ENCODE measurements at regions not wholly inside any gene's neighbourhood (a gene's known extent, or its start where the extent isn't known, plus 50 kb on each side); places are given as distances from the start of the nearest gene placed in this dataset.

DNA sequence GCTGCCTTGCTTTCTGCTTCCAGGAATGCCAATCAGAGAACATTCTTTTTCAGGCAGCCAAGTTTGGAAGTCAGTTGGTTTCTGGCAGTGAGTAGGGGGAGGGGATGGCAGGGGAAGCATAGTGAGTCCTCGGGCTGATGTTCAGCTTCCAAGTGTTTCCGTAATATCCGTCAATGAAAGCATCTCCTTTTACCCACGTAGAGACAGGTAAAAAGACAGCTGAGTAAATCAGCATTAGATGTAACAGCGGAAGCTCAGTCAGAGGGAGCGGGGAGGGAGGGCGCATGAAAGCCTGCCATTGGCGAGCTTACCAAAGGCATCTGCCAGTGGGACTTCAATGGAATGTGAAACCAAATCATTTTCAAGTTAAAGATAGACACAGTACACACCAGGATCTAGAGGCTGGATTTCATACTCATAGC, 117.1 kb upstream of the DTNA start:
- peak; percentile 35 for DNase-seq (ENCODE audit: low read depth)

DNA sequence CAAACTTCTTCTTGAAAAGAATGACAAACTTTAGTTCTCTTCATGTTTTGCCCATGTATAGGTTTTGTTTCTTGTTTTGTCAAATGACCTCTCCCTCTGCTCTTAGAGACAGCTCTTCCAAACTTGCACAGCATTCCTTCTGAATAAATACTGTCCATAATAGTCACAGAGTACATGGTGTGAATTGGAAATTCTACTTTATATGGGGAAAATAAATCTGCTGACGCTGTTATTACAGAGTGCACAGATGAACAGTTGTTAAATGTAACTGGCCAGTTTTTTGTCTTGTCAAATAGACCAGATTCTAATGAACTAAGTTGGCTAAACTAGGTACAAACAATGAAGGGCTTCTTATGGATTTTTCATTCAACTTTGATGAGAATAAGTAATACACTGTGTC, 115.8 kb upstream of the DTNA start:
- DNase-seq (ENCODE audit: low read depth): no peak

DNA sequence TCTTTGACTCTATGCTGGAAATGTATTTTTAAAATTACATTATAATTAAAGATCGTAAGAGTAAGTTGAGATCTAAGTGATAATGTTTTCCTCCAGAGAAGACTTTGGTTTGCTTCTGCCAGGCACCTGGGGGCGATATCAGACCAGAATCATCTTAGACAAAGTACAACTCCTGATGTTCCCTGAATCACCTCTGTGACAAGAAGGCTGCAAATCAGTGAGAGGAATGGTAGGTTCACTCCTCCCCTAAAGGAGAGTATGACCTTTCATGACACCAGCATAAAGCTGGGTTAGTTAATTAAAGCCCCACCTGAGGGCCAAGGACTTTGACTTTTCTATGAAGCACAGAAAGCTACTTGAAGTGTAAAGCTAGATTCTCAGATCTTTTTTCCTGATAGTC, 114.4 kb upstream of the DTNA start:
- DNase-seq (ENCODE audit: low read depth): peak; percentile 24

DNA sequence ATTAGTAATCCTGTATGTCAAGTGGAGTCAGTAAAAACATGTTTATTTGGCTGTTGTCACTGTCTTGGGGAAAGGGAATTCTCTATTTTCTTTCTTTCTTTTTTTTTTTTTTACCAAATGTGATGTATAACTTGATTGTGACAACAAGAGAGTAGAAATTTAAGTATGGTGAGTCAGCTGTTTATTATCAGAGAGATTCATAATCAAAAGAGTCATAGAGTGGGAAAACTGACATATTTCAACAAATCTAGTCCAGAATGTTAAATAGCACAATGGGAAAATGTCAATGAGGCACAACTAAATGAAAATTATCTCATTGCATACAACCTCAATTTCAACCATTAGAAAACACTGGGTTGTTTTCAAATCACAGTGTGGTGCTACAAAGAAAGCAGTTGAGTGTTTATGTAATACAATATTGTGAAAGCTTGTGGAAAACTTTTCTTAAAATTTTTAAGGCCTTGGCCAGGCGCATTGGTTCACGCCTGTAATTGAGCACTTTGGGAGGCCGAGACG, 111.9 kb upstream of the DTNA start:
- DNase-seq (ENCODE audit: low read depth): no peak

DNA sequence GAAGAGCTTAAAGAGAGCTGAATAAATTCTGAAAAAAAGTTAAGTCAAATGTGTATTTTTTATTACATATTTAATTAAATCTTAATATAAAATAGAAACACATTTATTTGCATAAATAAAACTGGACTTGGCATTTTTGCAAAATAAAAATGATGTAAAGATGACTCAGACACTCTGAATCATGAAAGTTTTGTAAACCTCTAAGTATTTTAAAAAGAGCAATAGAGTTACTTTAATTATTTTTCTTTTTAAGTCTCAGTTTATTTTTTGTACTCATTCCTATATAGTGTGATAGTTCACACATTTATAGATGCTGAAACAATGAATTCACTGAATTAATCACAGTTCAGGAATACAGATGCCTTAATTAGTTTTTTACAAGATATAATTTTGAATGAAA, 109.9 kb upstream of the DTNA start:
- DNase-seq (ENCODE audit: low read depth): no peak

DNA sequence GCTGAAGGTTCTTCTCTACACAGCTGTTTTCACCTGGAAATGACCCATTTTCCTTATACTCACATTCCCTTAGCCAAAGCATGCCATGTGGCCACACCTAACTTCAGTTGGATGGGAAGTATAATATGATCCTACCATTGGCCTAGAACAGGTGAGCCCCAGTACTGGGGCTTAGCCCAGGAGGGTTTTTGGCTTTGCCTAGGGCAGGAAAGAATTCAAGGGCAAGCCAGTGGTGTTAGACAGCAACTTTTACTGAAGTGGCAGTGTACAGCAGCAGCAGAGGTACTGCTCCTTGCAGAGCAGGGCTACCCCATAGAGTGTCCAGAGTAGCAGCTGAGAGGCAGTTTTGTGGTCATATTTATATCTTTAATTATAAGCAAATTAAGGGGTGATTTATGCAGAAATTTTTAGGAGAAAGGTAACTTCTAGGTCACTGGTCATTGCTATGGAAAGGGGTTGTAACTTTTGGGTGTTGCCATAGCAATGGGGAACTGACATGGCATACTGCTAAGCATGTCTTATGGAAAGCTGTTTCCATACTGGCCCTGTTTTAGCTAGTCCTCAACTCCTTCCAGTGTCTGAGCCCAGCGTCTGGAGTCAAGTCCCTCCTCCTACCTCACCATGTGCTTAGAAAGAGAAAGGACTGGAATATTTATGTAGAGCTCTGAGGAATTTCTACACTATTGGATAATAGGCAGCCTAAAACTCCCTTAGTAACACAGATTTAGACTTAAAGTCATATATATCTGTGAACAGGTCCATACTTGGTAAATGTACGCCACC, 109.0 kb upstream of the DTNA start:
- no peak for DNase-seq (ENCODE audit: low read depth)

DNA sequence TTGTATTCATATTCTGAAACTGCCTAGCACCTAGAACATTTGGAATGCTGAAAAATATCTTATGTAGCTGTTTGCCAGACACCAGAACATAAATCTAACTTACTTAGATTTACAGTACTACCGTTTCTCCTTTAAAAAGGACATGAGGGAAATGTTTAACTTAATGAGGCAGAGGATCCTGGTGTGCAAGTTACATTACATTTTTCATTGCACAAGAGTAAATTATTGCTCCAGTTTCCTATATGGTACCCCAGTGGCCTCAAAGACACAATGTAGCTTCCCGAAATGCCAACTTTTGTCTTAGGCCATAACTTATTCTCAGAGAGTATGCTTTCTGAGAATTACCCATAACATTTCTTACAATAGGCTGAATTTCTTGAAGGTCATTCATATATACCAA, 105.5 kb upstream of the DTNA start:
- no peak for DNase-seq (ENCODE audit: low read depth)

DNA sequence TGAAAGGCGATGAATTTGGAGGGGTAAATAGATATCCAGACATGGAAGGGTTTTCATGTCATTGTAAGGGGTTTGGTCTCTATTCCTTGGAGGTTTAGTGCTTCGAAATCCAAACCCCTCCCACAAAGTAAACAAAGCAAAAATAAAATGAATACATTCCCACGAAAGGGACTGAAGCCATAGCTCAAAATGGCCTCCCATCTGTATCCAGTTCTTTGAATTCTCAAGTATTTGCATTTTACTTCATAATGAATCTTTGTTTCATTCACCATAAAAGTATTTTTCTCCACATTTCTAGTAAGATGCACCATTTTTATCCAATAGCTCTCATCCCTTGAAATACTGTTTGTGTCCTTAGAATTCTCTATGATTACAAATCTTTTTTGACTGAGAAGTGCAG, 103.2 kb upstream of the DTNA start:
- DNase-seq (ENCODE audit: low read depth): no peak

DNA sequence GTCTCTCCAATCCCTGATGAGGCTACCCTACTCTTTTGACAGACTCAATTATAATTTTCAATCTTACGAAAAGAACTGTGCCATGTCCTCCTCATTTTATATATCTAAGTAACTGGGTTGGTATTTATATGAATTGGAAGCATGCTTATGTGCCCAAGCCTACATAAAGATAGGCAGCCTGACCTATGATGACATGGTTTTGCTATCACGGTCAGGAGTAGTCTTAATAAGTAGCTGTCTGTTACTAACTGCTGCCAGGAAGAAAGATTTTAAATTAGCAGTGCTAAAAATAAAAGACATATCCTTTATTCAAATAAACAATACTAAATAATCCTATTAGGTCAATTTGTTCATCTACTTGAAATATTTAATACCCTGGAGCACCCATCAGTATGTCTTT, 102.0 kb upstream of the DTNA start:
- DNase-seq (ENCODE audit: low read depth): no peak

DNA sequence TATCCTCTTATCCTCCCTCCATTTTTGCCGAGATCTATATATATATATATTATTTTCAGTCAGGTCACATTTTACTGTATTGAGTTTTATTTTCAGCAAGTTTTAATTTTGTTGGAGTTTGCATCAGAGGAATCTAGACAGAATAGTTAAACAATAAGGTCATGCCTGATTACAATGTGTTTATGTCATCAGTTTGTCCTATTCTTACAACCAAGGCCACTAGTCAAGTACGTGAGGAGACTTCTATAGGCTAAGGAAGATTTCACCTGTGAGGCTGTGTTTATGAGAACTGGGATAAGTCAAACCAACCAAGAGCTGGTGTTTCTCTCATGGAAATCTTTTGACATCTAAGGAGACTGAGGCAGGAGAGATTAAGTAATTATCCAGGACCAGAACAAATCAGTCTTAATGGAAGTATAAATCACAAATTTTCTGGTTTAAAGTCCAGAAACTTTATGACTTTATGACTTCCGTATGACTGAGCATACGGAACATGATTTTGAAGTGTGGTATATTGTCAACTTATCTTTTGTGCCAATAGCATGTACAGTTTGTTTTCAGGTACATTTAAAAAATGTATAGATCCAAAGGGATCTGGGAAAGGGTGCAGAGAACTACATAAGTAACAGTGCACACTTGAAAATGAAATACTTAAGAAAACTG, 100.0 kb upstream of the DTNA start:
- no peak for DNase-seq (ENCODE audit: low read depth)

DNA sequence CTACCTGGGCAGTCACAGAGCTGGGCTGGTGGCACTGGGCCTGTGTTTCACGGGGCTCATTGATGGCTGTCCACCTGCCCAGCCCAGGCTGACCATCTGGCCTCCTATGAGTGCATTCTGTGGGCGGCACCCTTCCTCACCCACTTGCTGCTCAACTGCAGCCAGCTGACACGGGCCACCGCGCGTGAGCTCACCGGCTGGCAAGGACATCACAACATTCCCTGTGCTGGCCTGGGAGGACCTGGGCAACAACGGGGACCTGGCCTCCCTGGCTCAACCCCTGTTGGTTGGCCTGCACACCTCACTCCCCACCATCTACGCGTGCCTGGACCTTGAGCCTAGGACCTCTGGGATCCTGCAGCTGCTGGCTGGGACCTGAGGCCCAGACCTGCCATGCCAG, 98.2 kb upstream of the DTNA start:
- DNase-seq (ENCODE audit: low read depth): no peak

DNA sequence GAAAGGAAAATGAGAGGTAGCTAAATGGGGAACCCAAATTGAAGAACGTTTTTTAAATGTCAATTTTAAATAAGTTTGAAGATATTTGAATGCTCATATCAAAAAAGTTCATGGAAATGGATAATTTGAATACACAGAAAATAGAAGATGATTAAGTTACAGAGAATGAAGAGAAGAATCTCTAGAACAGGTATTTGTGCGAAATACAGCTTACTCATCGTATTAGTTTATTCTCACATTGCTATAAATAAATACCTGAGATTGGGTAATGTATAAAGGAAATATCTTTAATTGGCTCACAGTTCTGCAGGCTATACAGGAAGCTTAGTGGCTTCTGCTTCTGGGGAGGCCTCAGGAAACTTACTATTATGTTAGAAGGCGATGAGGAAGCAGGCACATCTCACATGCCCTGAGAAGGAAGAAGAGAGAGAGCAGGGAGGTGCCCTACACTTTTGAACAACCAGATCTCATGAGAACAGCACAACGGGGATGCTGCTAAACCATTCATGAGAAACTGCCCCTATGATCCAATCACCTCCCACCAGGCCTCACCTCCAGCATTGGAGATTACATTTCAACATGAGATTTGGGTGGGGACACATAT, 89.7 kb upstream of the DTNA start:
- DNase-seq (ENCODE audit: low read depth): no peak

DNA sequence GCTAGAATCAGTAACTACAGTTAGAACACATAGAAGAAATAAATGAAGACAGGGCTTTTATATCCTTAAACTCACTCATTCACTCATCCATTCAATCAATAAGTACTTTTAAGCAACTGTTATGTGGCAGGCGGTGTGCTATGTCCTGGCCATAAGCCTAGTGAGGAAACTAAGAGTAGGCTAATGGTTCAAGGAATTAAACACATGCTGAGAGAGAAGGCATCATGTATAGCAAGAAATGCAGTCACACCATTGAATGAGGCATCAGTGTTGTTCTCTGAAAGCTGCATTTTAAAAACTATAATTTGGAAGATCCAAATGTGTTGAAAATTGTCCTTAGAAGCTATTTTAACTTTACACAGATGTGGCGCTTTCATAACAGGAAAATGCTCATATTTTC, 86.5 kb upstream of the DTNA start:
- DNase-seq (ENCODE audit: low read depth): no peak

DNA sequence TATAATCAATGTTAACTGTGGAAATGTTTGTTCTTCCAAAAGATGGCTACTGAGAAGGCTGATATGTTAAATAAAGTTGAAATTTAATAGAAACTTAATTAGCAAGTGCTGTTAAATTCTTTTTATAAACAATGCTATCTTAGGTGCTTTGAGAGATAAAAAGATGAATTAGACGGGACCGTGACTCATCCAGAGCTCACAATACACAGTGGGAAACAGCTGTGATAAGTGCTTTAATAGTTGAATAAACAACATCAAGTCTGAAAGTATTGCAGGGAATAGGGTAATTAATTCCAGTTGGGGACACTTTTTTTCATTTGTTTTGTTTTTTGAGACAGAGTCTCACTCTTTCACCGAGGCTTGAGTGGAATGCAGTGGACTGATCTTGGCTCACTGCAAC, 85.5 kb upstream of the DTNA start:
- peak; percentile 4 for DNase-seq (ENCODE audit: low read depth)

DNA sequence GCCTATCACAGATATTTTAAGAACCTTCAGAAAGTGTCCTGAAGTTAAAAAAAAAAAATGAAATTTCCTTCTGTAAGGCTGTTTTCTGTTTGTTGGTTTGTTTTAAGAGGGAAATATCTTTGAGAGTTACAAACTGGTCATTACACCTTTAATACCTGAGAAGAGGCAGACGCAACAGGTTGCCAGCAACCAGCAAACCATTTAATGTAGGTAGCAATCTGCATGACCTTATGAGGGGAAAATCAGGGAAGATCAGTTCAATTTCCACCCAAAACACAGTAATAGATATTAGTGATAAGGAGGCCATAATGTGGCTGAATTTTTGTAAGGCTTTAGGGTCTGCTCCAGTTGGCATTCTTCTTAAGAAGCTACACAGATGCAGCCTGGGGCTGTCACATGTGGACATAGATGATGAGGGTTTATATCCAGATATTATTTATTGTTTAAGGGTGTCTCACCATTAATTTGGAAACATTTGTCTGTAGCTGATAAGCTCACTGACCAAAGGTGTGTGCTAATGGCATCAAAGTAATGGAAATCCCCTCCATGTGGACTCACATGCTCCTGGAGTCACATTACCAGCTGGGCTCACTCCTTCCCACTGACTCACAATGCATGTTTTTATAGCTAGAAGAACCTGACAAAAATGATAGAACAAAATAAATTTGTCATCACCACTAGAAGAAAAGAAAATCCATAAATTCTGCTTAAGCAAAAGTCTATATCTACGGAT, 83.5 kb upstream of the DTNA start:
- peak; percentile 7 for DNase-seq (ENCODE audit: low read depth)

DNA sequence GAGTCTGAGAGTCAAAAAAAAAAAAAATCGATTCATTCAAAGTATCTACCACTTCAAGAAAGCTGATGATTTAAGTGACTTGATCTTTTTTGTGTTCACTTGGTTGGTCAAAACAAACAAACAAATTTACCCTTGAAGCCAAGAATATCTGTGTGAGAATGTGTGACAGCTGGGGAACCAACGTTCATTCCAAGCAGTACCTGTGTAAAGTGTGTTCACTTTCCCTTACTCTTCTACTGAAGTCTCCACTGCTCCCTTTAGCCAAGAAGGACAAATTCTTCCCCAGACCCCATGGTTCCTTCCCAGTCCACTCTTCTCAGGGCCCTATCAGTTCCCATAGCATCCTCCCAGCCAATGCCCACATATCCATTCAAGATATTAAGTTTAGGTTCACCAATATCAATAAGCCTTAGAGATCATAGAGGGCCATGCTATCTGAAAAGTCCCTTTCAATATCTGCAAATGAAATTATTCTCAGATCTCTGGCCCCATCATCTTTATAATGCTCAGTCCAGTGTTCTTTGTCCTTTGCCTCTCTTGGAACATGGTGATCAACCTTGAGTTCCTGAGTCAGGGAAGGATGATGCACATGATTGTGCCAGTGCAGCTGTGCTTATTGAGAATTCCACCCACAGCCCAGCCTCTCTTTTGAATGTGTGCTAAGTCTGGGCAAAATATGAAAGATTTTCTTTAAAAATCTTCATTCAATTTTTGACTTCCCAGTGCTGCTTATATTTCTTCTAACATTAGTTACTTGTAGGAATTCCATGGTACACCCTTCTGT, 82.8 kb upstream of the DTNA start:
- no peak for DNase-seq (ENCODE audit: low read depth)

DNA sequence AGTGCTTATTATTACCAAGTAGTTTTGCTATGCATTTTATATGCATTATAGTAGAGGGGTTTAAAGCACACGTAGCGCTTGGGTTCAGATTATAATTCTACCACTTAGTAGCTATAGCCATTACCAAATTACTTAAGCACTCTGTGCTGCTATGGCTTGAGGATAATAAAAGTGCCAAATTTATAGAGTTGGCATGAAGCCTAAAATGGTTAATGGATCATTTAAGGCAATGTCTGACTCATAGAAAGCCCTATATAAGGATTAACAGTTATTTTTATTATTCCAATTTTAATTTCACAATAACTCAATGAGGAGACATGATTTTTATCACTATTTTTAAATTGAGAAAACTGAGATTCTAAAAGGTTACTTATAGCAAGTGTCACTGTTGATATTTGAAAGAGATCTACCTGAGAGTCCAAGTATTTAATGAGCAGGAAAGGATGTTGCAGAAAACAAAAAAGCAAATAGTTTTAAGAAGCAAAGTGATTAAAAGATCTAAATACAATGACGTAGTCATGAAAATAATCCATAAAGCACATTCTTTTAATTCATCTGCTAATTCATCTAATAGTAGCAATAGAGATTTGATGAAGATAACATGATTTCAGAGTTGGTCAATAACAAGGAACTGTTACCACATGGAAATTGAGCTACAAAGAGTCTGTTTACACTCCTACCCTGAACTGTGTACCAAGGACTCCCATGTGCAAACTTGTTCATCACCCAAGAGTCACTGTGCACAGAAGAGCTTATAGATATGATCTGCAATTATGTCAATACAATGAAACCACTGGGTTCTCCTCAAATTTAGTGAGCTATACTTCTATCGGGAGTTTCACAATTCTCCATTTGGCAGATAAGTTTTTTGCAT, 78.8 kb upstream of the DTNA start:
- no peak for DNase-seq (ENCODE audit: low read depth)

DNA sequence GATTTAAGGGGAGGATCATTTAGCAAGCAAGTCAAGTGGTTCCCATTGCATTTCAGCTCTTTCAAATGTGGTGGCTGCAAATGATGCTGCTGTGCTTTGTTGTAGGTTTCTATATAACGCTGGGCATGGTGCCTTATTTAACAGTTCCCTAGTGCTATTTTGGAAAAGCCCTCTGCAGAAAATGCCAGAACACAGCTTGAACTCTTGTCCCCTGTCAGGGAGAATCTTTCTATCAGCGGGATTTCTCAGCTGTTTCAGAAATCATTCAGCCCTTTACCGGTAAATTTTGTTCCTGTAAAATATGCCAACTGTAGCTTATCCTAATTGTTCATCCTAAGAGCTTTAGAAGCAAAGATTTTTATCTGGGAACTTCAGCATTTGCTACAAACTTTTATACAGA, 77.8 kb upstream of the DTNA start:
- no peak for DNase-seq (ENCODE audit: low read depth)

DNA sequence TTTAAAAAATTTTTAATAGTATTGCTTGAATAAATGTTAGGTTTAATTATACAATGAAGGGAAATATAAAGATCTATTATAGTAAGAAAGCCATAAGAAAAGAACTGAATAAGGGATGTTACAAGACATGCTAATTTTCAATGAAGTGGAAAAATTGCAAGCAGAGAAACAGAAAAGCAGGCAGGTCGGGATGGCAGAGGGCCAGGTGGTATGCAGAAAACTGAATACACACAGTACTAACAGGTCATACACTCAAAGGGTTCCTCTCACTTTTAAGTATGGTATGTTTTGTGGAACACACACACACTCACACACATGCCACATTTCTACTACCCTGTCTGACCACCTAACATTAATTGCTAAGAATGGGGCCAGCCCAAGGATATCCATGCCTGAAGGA, 76.7 kb upstream of the DTNA start:
- DNase-seq (ENCODE audit: low read depth): no peak

DNA sequence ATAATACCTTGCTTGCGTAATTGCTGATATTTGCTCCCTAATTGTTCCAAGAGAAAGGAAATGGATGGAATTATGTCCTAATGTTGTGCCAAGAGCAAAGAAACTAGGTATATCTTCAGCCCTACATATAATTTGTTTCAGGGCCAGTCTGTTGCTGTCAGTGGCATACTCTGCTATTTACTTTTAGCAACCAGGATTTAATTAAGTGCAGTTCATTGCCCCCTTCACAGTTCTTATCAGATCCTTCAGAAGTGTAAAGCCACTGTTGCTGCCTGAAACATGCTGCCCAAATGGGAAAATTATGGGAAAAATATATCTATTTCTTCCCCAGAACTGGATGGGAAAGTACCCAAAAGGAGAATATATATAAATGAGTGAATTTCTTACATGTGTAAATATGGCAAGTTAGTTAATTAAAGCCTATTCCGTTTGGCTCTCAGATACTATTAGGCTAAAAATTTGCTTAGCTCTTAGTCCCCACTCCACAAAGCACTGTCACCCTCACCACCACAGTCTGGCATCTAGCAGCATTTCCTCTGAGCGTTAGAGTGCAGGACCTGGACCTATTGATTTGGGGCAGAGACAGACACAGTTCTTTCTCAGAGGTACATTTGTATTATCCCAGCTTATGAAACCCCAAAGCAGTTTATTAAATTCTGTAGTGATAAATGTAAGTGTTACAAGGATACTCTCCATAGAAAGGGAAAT, 72.8 kb upstream of the DTNA start:
- DNase-seq (ENCODE audit: low read depth): no peak
